GM10266 (cell line): ENCODE measurements at regions not wholly inside any gene's neighbourhood (a gene's known extent, or its start where the extent isn't known, plus 50 kb on each side); places are given as distances from the start of the nearest gene placed in this dataset.

Experiments
- DNase-seq: peaks from one replicate; pipeline ENCODE4 v3.0.0; 2012; ENCODE audit errors: extremely low spot score
- TF ChIP-seq, protein P1 (sequence below): IDR thresholded peaks from 2 replicates; pipeline ENCODE4 v1.5.1; 2012; ENCODE audit warnings: mild to moderate bottlenecking, low read depth; ENCODE audit not compliant: control insufficient read depth, insufficient read depth; ENCODE audit errors: missing control alignments

GRCh38 chr5:90112033-90112692 lies 297.4 kb downstream of the CETN3 start:
- DNase-seq = no peak
- TF ChIP-seq, protein P1, sequence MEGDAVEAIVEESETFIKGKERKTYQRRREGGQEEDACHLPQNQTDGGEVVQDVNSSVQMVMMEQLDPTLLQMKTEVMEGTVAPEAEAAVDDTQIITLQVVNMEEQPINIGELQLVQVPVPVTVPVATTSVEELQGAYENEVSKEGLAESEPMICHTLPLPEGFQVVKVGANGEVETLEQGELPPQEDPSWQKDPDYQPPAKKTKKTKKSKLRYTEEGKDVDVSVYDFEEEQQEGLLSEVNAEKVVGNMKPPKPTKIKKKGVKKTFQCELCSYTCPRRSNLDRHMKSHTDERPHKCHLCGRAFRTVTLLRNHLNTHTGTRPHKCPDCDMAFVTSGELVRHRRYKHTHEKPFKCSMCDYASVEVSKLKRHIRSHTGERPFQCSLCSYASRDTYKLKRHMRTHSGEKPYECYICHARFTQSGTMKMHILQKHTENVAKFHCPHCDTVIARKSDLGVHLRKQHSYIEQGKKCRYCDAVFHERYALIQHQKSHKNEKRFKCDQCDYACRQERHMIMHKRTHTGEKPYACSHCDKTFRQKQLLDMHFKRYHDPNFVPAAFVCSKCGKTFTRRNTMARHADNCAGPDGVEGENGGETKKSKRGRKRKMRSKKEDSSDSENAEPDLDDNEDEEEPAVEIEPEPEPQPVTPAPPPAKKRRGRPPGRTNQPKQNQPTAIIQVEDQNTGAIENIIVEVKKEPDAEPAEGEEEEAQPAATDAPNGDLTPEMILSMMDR = no peak

DNA sequence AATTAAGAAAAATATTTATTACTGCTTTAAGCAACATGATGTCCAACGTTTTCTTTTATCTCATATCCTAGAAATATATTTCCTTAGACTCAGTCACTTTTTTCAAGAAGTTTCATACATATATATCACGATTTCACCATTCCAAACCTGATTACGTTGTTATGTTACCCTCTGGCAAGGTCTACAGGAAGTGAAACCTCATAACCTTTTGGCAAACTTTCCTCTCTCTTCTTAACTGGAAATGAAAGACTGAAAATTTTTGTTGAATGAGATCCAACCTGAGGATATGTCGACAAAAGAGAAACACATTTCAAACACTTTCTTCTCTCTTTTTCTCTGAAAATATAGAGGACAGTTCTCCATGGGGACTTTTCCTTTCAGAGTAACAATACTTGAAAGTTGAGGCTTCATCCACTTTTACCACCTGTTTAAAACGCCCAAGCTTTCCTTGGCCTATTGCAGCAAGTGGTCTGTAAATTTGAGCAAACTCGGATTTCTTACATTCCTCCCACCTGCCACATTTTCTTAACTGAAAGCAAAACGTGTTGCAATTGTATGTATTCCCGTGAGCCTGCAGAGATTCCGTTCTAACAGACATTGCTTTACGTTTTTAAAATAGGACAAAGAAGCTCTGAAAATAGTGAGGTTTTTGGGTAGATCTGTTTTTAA lies 298.1 kb downstream of the CETN3 start:
- TF ChIP-seq, protein P1 = no peak
- no peak for DNase-seq

DNA sequence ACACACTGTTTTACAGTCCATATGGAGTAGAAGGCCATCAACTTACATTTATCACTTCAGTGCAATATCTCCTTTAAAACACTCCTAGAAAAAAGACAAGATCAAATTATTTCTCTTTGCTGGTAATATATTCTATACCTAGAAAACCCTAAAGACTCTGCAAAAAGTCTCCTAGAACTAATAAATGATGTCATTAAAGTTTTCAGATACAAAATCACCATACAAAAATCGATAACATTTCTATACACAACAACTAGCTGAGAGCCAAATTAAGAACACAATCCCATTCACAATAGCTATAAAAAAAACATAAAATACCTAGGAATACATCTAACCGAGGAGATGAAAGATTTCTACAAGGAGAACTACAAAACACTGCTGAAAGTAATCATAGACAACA lies 300.3 kb downstream of the CETN3 start:
- DNase-seq = no peak
- TF ChIP-seq, protein P1 = no peak

- DNase-seq = no peak
- TF ChIP-seq, protein P1 = no peak
Observed at GRCh38 chr5:90099099-90099498, 310.5 kb downstream of the CETN3 start.

DNA sequence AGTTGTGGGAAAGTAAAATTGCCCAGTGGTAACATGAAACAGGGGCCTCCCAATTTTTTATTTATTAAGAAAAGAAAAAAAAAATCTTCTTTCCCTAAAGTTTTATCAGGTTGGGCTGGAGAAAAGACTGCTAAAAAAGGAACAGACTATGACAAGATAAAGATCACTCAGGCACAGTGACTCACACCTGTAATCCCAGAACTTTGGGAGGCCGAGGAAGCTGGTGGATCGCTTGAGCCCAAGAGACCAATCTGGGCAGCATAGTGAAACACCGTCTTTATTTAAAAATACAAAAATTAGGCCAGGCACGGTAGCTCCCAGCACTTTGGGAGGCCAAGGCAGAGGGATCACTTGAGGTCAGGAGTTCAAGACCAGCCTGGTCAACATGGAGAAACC lies 312.5 kb downstream of the CETN3 start:
- no peak for DNase-seq
- TF ChIP-seq, protein P1 = no peak

- TF ChIP-seq, protein P1 = no peak
- no peak for DNase-seq
Observed at GRCh38 chr5:90096415-90097081, 313.0 kb downstream of the CETN3 start.
